ENCODE measurements at regions not wholly inside any gene's neighbourhood (a gene's known extent, or its start where the extent isn't known, plus 50 kb on each side); places are given as distances from the start of the nearest gene placed in this dataset.

DNA sequence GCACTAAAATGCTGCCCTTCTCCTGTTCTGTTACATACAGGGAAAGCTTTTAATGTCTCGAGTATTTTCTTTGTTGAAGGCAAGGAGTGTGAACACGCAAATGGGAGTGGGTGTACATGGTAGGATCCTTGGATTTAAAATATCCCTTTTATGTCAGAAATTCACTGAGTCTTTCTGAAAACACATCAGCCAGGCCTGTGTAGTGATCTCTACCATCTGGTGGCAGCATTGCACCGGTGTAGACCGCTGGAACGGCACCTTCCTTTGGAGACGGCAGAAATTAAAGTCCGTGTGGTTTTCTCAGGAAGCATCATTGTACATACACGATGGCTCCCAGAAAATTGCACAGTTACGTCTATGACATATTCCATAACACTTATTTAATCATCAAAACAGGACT is 515.8 kb downstream of the GALR1 start:
- DNase-seq: no peak

DNA sequence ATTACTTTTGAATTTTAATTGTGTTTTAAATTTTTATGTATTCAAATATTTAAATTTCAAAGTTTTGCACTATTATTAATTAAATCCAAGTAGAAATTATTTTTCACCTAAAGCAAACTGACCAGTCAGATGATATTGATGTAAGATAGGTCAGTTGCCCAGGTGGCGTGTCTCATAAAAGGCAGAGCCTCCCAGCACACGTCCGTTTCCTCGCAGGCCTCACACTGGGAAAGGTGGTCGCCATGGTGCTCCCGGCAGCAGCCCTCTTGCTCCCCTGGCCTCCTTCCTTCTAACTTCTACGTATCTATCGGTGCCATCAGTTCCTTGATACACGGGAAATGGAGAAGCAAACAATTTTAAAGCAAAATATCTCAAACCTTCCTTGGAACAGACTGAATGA is 516.8 kb downstream of the GALR1 start:
- DNase-seq: no peak

DNA sequence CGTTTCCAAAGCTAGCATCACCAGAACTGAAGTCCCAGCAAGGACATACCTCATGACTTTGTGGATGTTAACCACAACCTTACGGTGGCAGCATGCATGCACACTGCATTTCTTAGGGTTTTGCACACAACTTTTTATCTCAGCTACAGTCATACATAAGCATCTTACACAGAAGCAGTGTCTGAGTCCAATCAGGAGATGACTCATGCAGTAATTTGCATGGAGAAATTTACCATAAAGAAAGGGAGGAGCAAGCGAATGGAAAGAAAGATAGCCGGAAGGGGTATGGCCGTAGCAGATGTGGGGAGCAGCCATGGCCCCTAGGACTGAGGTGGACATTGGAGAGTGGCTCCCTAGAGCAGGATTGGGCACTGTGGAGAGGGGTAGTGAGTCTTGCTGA is 522.5 kb downstream of the GALR1 start:
- no peak for DNase-seq

DNA sequence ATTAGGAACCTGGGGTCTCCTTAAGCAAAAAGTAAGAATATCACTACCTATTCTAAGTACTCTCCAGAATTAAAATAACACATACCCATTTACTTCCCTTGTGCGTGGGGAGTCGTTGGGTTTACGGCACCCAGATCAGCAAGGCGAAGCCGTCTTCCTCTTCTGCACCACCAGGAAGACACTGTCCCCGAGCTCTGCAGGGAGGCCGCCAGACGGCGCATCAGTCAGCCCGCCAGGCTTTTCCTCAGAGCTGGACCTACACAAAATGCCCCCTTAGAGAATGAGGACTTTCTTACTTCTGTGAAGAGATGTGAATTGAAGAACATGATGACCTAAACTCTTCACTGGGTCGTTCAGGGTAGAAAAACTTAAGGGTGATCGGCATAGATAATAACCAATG is 526.5 kb downstream of the GALR1 start:
- DNase-seq: no peak

DNA sequence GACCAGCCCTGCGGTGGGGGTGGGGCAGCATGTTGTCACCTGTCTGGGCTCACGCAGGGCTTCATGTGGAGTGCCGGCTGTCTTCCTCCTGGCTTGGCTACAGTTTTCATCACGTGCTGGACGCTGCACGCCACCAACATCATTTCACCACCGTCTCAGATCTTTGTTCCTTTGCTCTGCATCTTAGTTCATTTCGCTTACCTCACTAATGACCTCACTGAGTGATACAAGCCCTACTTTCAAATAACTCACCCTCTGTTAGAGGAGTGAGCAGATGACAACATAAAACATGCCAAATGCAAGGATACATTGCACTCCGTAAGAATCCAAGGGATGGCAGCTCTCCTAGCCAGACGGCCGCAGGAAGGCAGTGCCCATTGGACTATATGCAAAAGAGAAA is 527.5 kb downstream of the GALR1 start:
- DNase-seq: no peak

DNA sequence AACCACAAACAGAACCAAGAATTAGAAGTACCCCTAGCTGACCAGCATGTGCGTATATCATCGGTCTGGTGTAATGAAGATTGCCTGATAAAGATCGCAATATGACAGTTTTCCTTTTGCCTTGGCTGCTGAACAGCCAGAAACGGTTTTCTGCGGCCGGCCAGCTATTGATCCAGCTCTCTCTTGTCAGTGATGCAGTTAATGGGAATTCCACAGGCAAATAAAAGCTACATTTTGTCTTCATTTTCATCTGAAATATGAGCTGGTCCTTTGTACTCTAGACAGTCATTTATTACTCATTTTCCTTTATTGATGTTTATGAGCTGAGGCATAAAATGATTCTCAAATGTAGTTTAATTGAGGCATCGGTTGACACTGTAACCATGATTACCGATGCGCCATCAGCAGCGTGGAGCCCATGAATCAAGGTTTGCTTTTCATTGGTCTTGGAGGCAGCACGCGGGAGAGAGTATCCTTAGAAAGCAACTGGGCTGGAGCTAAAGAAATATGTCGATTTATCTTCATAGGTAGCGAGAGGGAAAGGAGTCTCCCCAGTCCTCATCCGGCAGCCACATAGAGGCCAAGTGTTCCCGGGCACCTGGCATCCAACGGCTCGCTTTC is 535.2 kb downstream of the GALR1 start:
- DNase-seq: no peak

DNA sequence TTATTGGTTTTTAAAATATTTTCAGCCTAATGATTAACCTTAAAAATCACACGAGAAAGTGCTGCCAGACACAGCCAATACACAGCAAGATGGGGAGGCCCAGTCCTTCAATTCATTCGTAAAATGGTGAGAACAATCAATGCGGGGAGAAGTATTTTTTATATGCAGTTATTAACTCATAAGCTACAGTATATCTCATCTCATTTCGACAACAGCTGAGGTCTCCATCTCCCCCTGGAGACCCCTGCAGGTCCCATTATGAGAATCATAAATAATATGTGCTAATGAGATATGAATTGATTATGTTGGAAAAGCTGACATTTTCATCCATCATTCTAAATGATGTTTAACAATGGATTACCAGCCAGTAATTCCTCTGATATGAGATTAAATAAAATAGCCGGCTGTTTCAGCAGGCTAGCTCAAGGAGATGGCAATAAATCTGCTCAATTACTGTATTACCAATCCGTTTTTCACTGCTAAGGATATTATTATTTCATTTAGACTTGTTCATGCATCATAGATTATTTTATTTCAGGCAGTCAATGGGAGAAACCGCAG is 535.8 kb downstream of the GALR1 start:
- no peak for DNase-seq

DNA sequence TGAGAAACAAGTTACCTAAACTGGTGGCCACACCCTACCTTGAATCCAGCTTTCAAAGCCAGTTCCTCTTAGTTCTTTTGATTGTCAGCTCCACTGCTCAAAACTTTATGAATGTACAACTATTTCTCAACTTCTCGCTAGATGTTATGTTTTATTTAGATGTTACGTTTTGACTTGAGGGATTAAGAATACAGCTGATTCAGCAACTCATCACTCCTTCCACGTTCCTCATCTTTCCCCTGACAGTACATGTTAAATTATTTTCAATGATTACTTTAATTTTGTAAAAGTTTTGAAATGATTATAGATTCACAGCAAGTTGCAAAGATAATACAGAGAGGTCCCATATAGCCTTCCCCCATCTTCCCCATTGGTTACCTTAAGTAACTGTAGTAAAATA is 553.4 kb downstream of the GALR1 start:
- DNase-seq: no peak

DNA sequence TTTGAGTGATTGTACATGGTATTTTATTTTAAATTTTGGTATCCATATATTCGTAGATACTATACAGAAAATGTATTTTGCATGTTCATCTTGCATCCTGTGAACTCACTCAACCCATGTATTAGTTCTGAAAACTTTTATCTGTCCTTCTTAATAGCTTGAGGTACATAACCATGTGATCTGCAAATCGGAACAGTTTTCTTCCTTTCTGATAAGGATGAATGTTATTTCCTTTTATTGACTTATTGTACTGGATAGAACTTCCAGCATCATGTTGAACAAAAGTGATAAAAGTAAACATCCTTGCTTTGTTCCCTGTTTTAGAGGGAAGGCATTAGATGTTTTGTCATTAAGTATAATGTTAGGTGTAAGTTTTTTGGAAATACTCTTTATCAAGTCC is 554.7 kb downstream of the GALR1 start:
- no peak for DNase-seq

DNA sequence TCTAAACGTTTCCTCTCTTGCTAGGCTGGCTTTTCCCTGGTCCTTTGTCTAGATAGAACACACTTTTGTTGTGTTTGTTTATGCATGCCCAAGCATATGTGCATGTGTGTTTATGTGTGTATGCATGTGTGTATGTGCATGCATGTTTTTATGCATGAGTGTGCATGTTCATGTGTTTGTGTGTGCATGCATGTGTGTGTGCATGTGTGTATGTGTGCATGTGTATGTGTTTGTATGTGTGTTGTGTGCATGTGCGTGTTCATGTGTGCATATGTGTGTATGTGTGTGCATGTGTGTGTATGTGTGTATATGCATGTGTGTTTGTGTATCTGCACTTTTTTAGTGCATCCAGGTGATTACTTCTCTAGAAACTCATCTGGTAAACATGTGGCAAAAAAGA is 558.0 kb downstream of the GALR1 start:
- DNase-seq: no peak

DNA sequence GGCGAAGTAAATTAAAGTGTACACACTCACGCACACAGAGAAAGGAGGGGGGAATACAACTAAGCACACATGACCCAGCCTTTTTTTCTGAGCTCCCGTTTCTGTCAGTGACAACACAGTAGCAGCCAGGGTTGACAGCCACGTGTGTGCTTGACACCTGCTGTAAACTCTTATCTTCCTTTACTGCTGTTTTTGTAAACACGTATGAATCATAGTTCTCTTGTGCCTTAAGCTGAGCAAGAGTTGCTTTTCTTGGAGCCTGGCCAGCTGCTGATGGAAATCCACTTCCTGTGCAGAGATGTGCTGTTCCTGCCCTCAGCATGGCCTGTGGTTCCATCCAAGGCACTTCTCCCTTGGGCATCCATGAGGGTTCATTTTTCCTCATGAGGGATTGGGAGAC is 561.9 kb downstream of the GALR1 start:
- no peak for DNase-seq

DNA sequence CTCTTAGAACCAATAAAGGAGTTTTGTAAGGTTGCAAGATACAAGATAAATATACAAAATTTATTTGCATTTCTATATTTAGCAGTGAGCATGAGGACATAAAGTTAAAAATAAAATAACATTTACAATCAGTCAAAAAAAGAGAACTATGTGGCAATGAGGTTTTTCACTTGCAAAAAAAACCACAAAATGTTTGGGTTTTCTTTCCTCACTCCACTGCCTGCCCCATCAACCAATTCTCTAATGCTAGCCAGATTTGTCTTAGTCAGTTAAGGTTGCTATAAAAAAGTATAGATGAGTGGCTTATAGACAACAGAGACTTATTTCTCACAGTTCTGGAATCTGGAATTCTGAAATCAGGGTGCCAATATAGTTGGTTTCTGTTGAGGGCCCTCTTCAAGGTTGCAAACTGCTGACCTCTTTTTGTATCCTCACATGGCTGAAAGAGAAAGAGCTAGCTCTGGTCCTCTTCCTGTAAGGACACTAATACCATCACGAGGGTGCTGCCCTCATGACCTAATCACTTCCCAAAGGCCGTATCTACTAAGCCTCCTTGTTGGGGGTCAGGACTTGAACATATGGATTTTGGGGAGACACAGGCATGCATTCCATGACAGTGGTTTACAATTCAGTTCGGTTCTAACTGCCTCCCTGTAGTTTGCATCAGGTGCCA is 566.2 kb downstream of the GALR1 start:
- DNase-seq: no peak

DNA sequence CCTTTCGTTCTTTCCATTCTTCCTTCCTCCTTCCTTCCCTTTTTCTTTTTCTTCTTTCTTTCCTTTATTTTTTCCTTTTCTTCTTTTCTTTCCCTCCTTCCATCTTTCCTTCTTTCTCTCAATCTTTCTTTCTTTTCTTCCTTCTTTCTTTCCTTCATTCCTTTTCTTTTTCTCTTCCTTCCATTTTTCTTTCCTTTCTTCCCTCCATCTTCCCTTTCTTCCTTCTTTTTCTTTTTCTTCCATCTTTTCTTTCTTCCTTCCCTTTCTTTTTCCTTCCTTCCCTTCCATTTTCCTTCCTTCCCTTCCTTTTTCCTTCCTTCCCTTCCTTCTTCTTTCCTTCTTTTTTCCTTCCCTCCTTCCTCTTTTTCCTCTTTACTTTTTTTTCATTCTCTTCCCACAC is 568.7 kb downstream of the GALR1 start:
- no peak for DNase-seq

DNA sequence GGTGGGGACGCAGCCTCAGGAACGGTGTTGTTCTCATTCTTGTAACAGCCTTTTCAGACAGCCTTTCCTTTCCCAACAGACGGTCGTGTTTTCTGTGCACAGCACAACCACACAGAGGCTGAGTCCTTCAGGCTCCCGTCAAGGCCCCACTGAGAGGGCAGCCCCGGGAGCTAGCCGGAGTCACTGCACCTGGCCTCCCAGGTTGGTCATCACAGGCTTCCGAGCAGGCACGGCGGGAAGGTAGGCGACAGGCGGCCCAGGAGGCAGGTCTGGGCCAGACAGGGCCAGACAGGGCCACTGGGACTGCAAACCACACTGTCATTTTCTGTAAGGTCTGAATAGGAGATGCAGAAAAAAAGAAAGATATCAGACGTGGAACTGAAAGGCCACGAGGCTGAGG is 570.8 kb downstream of the GALR1 start:
- DNase-seq: no peak

DNA sequence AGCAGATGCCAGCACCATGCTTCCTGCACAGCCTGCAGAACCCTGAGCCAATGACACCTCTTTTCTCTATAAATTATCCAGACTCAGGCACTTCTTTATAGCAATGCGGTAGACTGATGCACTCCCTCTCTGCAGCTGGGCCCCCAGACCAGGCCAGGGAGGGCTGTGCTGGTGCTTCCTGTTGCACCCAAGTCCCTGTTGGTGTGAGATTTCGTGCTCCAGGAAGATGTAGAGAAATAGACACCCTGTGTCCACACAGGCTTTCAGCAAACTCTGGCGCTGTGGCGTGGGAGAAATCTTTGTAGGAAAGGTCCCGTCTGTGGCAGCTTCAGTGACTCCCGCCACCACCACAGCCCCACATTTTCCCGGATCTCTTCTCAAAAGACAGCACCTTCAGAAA is 572.2 kb downstream of the GALR1 start:
- DNase-seq: no peak

DNA sequence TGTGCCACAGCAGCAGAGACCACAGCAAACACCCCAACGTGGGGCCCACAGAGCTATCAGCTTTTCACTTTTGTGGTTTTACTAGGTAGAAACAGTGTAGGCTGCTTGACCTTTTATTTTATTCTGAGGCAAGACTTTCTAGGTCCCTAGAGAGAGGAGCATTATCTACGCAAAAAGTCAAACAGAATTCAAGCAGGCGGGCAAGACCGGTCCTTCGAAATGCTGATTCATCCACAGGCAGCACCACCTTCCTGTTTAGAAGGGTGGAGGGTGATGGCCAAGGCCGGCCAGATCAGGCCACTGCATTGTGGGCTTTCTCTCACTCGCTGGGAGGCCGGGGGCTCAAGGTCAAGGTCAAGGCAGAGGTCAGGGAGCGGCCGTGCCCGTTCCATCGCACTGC is 573.0 kb downstream of the GALR1 start:
- no peak for DNase-seq

DNA sequence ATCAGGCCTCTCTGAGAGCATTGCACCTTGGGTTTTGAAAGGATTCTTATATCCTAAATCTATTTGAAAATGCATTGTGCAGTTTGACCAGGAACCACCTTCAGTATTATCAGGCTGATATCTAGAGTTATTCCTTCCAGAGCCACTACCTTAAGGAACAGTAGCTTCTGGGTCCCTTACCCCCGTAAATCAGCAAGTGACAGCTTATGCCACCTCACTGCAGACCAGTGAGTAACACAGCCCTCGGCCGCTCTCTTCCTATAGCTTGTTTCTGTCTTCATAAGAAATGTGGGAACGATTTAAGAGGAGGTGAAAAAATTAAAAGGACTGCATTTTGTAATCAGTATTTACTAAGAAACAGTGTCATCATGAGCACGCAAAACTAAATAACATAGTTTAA is 584.2 kb downstream of the GALR1 start:
- DNase-seq: no peak

DNA sequence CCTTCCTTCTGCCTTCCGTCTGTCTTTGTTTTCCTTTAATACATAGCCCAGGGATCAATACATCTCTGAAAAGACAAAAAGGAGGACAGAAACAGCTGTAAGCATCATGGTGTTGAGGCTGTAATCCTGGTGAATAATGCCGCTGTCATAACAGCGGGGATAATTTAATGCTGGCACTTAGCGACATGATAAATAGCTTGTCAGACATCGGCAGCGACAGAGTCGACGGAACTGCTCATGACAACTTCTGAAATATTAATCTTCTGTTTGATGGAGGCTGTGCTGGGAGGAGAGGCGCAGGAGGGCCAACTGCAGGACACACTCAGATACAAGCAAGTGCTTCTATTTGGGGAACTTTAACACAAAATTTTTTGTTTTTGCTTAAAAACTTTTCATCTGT is 602.2 kb downstream of the GALR1 start:
- DNase-seq: no peak

DNA sequence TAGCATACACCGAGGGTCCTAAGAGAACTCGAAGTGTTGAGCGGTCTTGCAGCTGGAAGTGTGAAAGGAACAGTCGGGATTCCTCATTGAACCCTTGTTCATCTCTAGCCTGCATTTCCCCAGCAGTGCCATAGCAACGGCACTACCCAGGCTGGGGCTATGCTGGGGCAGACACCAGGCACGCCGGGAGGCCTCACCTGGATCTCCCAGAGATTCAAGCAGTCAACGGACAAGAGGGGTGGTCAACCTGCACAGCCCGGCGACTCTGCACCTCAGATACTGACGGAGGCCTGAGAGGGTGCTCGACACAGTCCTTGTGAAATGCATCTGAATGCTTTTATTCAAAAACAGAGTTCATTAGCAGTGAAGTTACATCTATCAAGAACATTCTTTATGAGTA is 604.2 kb downstream of the GALR1 start:
- DNase-seq: no peak

DNA sequence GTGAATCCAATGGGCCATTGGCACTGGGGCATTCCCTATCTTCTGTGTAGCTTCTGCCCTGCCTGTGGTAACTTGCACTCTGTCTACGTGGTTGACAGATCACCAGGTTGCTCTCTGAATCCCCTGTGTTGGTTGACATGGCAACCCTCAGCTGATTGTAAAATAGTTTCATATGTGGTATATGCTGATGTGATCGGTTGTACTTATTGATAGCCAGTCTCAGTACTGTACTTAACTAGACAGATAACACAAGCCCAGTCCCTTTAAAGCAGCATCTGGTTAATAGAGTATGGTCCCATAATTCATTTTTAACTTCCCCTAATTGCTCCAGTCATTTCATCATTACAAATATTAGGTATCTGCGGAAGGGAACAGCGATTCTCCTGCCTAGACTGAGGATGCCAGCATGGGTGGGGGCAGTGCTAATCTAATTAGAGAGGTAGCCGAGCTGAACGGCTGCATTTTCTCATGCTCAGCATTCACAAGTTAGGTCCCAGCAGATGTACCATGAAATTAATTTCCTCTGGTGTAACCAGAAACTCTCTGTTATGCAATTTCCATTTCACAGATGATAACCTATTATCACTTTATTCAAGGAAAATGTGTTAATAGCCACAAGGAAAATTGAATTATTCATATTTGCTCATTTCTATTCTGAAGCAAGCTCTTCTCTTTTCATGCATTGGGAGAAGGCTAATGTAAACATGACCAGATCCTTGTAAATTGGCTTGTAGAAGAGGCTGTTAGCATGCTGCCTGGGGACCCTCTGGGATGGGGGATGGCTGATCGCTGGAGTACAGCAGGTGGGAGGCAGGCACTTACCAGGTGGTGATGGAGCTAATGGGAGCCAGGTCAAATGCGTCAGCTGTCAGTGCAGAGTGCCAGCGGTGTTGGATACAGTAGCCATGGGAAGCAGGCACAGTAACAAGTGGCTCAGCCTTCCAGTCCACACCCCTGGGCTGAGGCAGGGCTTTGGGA is 608.3 kb downstream of the GALR1 start:
- no peak for DNase-seq

DNA sequence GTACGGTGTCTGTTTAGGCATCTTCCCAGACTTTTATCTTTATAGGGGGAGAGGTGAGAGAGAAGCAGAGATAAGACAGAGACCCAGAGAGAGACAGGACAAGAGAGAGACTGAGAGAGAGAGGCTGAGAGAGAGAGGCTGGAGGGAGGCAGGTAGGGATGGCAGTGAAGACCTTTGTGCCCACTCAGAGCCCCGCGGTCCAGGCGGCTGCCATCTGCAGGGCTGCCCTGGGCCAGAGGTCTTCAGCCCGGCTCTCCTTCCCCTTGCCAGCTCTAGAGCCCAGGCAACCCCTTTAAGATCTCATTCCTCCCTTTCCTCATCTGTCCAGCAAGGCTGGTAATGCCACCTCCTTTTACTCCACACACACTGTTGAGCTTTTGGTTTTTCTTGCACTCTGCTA is 610.0 kb downstream of the GALR1 start:
- no peak for DNase-seq

DNA sequence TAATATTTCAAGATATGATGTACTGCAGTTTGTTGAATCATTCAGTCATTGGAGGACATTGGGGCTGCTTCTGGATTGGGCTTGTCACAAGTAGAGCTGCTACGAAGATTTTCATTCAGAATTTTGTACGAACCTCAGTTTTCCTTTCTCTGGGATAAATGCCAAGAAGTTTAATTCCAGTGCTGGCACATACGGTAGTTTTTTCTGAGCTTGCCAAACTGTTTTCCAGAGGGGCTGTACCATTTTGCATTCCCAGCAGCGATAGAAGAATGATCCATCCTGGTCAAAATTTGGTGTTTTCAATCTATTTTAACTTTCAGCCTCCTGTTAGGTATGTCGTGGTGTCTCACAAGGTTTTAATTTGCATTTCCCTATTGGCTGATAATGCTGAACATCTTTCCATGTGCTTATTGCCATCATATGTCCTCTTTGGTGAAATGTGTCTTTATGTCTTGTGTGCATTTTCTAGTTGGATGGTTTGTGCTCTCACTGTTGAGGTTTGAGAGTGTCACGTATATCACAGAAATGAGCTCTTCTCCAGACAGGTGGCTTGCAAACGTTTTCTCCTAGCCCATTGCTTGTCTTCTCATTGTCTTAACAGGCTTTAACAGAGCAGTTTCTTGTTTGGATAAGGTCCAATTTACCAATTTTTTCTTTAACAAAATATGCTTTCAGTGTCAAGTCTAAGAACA is 612.6 kb downstream of the GALR1 start:
- DNase-seq: no peak

DNA sequence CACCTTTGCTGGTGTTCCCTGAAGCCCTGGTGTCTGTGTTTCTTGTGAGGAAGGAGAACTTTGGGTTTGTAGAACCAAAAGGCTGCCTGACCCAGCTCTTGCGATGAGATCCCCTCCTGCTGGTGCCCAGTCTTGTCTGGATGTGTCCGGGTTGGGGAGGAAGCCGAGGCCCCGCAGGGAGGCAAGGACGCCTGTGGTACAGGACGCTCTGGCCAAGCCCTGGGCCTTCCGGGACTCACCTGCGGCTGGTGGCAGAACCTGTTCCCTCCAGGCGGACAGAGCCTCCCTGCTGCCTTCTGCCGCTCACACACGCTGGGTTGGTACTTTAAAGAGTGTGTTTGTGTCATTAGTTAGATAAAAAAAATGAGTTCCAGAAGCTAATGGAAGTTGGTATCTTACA is 616.2 kb downstream of the GALR1 start:
- DNase-seq: no peak

Measured in activated T-cell treated with anti-CD3 and anti-CD28 coated beads, Interleukin-2, amount 50 U/mL, for 1 hour (primary cell).